GM23338 (cell line): ENCODE measurements at regions not wholly inside any gene's neighbourhood (a gene's known extent, or its start where the extent isn't known, plus 50 kb on each side); places are given as distances from the start of the nearest gene placed in this dataset.

Experiments used
- ATAC-seq: fragments of 200-7000 bp; cut with Tn5 transposase; 3 replicates; pipeline ENCODE4 v1.9.1; 2020
- DNase-seq: peaks from one replicate; pipeline ENCODE4 v3.0.0-alpha.2; 2015; ENCODE audit warnings: low spot score
- H2AFZ ChIP-seq: fragments of 200-600 bp; sonication (generic); 2 replicates; pipeline ENCODE4 v1.8.0; 2016; ENCODE audit warnings: antibody characterized with exemption, mild to moderate bottlenecking, moderate library complexity
- H3F3A ChIP-seq: fragments of 200-600 bp; sonication (generic); replicated peaks from 2 replicates; pipeline ENCODE4 v1.8.0; 2017; ENCODE audit warnings: antibody characterized with exemption, mixed run types, low read depth
- H3K27ac ChIP-seq: fragments of 200-600 bp; sonication (generic); 2 replicates; pipeline ENCODE4 v1.6.1; 2016; ENCODE audit warnings: low read depth
- H3K27me3 ChIP-seq: fragments of 200-600 bp; sonication (generic); 2 replicates; pipeline ENCODE4 v1.8.0; 2016; ENCODE audit warnings: mild to moderate bottlenecking, mixed run types, moderate library complexity; ENCODE audit not compliant: insufficient read depth
- H3K36me3 ChIP-seq: fragments of 200-600 bp; sonication (generic); 2 replicates; pipeline ENCODE4 v1.8.0; 2016; ENCODE audit warnings: mild to moderate bottlenecking; ENCODE audit not compliant: insufficient read depth
- H3K4me1 ChIP-seq: fragments of 200-600 bp; sonication (generic); 2 replicates; pipeline ENCODE4 v1.8.0; 2016; ENCODE audit warnings: mild to moderate bottlenecking, moderate library complexity; ENCODE audit not compliant: insufficient read depth
- H3K4me2 ChIP-seq: fragments of 200-600 bp; sonication (generic); 2 replicates; pipeline ENCODE4 v1.7.1; 2017; ENCODE audit warnings: mixed run types
- H3K4me3 ChIP-seq: fragments of 200-600 bp; sonication (generic); 2 replicates; pipeline ENCODE4 v1.6.1; 2016; ENCODE audit warnings: mixed run types
- H3K79me2 ChIP-seq: fragments of 200-600 bp; sonication (generic); replicated peaks from 2 replicates; pipeline ENCODE4 v1.8.0; 2017; ENCODE audit warnings: mild to moderate bottlenecking; ENCODE audit not compliant: insufficient read depth
- H3K9me2 ChIP-seq: fragments of 200-600 bp; sonication (generic); 2 replicates; pipeline ENCODE4 v1.8.0; 2017; ENCODE audit not compliant: insufficient read depth
- H4K20me1 ChIP-seq: fragments of 200-600 bp; sonication (generic); replicated peaks from 2 replicates; pipeline ENCODE4 v1.8.0; 2017; ENCODE audit warnings: mild to moderate bottlenecking; ENCODE audit not compliant: insufficient read depth
- H3K27ac Mint-ChIP-seq: 2 replicates; pipeline ENCODE4 v1.8.0; 2020; ENCODE audit warnings: inconsistent platforms, mild to moderate bottlenecking, moderate library complexity, mixed read lengths
- H3K27me3 Mint-ChIP-seq: 3 replicates; pipeline ENCODE4 v1.8.0; 2022; ENCODE audit warnings: low read depth, mild to moderate bottlenecking, moderate library complexity, mixed read lengths, inconsistent platforms; ENCODE audit not compliant: insufficient read depth, poor library complexity
- H3K36me3 Mint-ChIP-seq: 3 replicates; pipeline ENCODE4 v1.8.0; 2021; ENCODE audit warnings: low read depth, mild to moderate bottlenecking, inconsistent platforms, moderate library complexity, mixed read lengths
- H3K4me1 Mint-ChIP-seq: 3 replicates; pipeline ENCODE4 v1.8.0; 2020; ENCODE audit warnings: mild to moderate bottlenecking, inconsistent platforms, mixed read lengths
- H3K4me3 Mint-ChIP-seq: 3 replicates; pipeline ENCODE4 v1.8.0; 2021; ENCODE audit warnings: moderate library complexity, mild to moderate bottlenecking, inconsistent platforms, mixed read lengths
- H3K9me3 Mint-ChIP-seq: 3 replicates; pipeline ENCODE4 v1.8.0; 2020; ENCODE audit warnings: moderate library complexity, mild to moderate bottlenecking, inconsistent platforms, mixed read lengths
- CREB1 ChIP-seq: fragments of 250-450 bp; sonication (Bioruptor Pico); IDR thresholded peaks from 2 replicates; pipeline ENCODE4 v1.5.0; 2020; ENCODE audit warnings: low read depth, mild to moderate bottlenecking, moderate library complexity
- EZH2 ChIP-seq: fragments of 200-600 bp; sonication (generic); IDR thresholded peaks from one replicate; pipeline ENCODE4 v1.8.0; 2017; ENCODE audit warnings: antibody characterized with exemption, mild to moderate bottlenecking, low read depth; ENCODE audit not compliant: unreplicated experiment
- EZH2phosphoT487 ChIP-seq: fragments of 200-600 bp; sonication (generic); IDR thresholded peaks from one replicate; pipeline ENCODE4 v1.8.1; 2018; ENCODE audit warnings: antibody characterized with exemption; ENCODE audit not compliant: unreplicated experiment
- JUNB ChIP-seq: IDR thresholded peaks from one replicate; pipeline ENCODE4 v1.6.1; 2016; ENCODE audit warnings: antibody characterized with exemption; ENCODE audit not compliant: unreplicated experiment
- NANOG ChIP-seq: IDR thresholded peaks from 2 replicates; pipeline ENCODE4 v1.6.1; 2016; ENCODE audit warnings: antibody characterized with exemption, borderline replicate concordance
- POLR2AphosphoS5 ChIP-seq: IDR thresholded peaks from 2 replicates; pipeline ENCODE4 v1.6.1; 2016; ENCODE audit warnings: antibody characterized with exemption, low read depth
- REST ChIP-seq: IDR thresholded peaks from one replicate; pipeline ENCODE4 v1.6.1; 2018; ENCODE audit warnings: antibody characterized with exemption; ENCODE audit not compliant: unreplicated experiment
- STAT1 ChIP-seq: IDR thresholded peaks from one replicate; pipeline ENCODE4 v1.6.1; 2016; ENCODE audit warnings: antibody characterized with exemption; ENCODE audit not compliant: unreplicated experiment
- ZNF114 ChIP-seq: fragments of 250-450 bp; sonication (Bioruptor Pico); IDR thresholded peaks from 2 replicates; pipeline ENCODE4 v1.5.0; 2020; ENCODE audit warnings: mild to moderate bottlenecking, moderate library complexity
- ZNF331 ChIP-seq: fragments of 250-450 bp; sonication (Bioruptor Pico); IDR thresholded peaks from 2 replicates; pipeline ENCODE4 v1.5.0; 2020; ENCODE audit warnings: low read depth, mild to moderate bottlenecking, moderate library complexity
- TF ChIP-seq, protein P1 (sequence below): fragments of 250-450 bp; sonication (Bioruptor Pico); IDR thresholded peaks from 2 replicates; pipeline ENCODE4 v1.5.0; 2020; ENCODE audit warnings: mild to moderate bottlenecking, moderate library complexity
- TF ChIP-seq, protein P2 (sequence below), 2 experiments: fragments of 200-600 bp in 1 of 2; sonication (generic) in 1 of 2; conservative IDR thresholded peaks; 2 replicates each; pipeline versions ENCODE4 v1.5.1 to v1.6.1; 2016 to 2017; ENCODE audit warnings: antibody characterized with exemption in 2 of 2, low read depth in 2 of 2, mild to moderate bottlenecking in 2 of 2, moderate library complexity in 1 of 2

DNA sequence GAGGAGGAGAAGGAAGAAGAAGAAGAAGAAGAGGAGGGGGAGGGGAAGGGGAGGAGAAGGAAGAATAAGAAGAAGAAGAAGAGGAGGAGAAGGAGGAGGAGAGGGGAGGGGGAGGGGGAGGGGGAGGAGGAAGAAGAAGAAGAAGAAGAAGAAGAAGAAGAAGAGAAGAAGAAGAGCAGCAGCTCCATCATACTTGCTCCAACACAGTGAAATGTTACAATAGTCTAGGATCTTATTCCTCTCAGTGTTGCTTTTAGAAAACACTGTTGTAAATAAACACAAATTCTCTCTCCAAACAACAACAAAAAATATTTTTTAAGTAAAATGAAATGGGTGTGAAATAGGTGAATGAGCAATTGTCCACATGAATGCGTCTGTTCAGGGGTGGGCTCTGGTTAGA is 126.6 kb upstream of the KCNJ16 start:
- Histone ChIP-seq H3F3A (no peaks in the 10 kb centered on the region), H2AFZ (no peak overlapping the region), H3K4me2 (no peak overlapping the region), H4K20me1 (no peaks in the 10 kb centered on the region), H3K4me3 (no peak overlapping the region), H3K36me3 (no peaks in the 10 kb centered on the region), H3K79me2 (no peaks in the 10 kb centered on the region), H3K9me2 (no peaks in the 10 kb centered on the region), H3K27ac (no peak overlapping the region), H3K4me1 (no peaks in the 10 kb centered on the region), H3K27me3 (no peaks in the 10 kb centered on the region)
- no peak overlapping the region for H3K4me3 Mint-ChIP-seq
- DNase-seq (no peak), ATAC-seq (no peak)
- H3K36me3 Mint-ChIP-seq, result no peaks in the 10 kb centered on the region
- H3K27me3 Mint-ChIP-seq, result peaks cover 2% of the 10 kb centered on the region
- TF ChIP-seq POLR2AphosphoS5, result no peak
- TF ChIP-seq, protein P1, sequence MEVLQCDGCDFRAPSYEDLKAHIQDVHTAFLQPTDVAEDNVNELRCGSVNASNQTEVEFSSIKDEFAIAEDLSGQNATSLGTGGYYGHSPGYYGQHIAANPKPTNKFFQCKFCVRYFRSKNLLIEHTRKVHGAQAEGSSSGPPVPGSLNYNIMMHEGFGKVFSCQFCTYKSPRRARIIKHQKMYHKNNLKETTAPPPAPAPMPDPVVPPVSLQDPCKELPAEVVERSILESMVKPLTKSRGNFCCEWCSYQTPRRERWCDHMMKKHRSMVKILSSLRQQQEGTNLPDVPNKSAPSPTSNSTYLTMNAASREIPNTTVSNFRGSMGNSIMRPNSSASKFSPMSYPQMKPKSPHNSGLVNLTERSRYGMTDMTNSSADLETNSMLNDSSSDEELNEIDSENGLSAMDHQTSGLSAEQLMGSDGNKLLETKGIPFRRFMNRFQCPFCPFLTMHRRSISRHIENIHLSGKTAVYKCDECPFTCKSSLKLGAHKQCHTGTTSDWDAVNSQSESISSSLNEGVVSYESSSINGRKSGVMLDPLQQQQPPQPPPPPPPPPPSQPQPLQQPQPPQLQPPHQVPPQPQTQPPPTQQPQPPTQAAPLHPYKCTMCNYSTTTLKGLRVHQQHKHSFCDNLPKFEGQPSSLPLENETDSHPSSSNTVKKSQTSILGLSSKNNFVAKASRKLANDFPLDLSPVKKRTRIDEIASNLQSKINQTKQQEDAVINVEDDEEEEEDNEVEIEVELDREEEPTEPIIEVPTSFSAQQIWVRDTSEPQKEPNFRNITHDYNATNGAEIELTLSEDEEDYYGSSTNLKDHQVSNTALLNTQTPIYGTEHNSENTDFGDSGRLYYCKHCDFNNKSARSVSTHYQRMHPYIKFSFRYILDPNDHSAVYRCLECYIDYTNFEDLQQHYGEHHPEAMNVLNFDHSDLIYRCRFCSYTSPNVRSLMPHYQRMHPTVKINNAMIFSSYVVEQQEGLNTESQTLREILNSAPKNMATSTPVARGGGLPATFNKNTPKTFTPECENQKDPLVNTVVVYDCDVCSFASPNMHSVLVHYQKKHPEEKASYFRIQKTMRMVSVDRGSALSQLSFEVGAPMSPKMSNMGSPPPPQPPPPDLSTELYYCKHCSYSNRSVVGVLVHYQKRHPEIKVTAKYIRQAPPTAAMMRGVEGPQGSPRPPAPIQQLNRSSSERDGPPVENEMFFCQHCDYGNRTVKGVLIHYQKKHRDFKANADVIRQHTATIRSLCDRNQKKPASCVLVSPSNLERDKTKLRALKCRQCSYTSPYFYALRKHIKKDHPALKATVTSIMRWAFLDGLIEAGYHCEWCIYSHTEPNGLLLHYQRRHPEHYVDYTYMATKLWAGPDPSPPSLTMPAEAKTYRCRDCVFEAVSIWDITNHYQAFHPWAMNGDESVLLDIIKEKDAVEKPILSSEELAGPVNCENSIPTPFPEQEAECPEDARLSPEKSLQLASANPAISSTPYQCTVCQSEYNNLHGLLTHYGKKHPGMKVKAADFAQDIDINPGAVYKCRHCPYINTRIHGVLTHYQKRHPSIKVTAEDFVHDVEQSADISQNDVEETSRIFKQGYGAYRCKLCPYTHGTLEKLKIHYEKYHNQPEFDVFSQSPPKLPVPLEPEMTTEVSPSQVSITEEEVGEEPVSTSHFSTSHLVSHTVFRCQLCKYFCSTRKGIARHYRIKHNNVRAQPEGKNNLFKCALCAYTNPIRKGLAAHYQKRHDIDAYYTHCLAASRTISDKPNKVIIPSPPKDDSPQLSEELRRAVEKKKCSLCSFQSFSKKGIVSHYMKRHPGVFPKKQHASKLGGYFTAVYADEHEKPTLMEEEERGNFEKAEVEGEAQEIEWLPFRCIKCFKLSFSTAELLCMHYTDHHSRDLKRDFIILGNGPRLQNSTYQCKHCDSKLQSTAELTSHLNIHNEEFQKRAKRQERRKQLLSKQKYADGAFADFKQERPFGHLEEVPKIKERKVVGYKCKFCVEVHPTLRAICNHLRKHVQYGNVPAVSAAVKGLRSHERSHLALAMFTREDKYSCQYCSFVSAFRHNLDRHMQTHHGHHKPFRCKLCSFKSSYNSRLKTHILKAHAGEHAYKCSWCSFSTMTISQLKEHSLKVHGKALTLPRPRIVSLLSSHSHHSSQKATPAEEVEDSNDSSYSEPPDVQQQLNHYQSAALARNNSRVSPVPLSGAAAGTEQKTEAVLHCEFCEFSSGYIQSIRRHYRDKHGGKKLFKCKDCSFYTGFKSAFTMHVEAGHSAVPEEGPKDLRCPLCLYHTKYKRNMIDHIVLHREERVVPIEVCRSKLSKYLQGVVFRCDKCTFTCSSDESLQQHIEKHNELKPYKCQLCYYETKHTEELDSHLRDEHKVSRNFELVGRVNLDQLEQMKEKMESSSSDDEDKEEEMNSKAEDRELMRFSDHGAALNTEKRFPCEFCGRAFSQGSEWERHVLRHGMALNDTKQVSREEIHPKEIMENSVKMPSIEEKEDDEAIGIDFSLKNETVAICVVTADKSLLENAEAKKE (CRISPR knock-in tag), result no peak
- no peak for TF ChIP-seq STAT1
- no peak for TF ChIP-seq ZNF114 (CRISPR knock-in tag)
- TF ChIP-seq, protein P2, sequence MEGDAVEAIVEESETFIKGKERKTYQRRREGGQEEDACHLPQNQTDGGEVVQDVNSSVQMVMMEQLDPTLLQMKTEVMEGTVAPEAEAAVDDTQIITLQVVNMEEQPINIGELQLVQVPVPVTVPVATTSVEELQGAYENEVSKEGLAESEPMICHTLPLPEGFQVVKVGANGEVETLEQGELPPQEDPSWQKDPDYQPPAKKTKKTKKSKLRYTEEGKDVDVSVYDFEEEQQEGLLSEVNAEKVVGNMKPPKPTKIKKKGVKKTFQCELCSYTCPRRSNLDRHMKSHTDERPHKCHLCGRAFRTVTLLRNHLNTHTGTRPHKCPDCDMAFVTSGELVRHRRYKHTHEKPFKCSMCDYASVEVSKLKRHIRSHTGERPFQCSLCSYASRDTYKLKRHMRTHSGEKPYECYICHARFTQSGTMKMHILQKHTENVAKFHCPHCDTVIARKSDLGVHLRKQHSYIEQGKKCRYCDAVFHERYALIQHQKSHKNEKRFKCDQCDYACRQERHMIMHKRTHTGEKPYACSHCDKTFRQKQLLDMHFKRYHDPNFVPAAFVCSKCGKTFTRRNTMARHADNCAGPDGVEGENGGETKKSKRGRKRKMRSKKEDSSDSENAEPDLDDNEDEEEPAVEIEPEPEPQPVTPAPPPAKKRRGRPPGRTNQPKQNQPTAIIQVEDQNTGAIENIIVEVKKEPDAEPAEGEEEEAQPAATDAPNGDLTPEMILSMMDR (conservative IDR thresholded peaks at IDR 0.05; ENCODE audit: low read depth in 2 of 2), result no peak
- no peak for TF ChIP-seq NANOG
- TF ChIP-seq REST, result no peak
- TF ChIP-seq CREB1 (CRISPR knock-in tag), result no peak
- TF ChIP-seq ZNF331 (CRISPR knock-in tag), result no peak
- no peak for TF ChIP-seq JUNB
- TF ChIP-seq EZH2, result no peak
- no peak for TF ChIP-seq EZH2phosphoT487
- H3K4me1 Mint-ChIP-seq, result no peaks in the 10 kb centered on the region
- H3K27ac Mint-ChIP-seq, result no peak overlapping the region
- no peaks in the 10 kb centered on the region for H3K9me3 Mint-ChIP-seq
